ENCODE measurements at regions not wholly inside any gene's neighbourhood (a gene's known extent, or its start where the extent isn't known, plus 50 kb on each side); places are given as distances from the start of the nearest gene placed in this dataset.

DNA sequence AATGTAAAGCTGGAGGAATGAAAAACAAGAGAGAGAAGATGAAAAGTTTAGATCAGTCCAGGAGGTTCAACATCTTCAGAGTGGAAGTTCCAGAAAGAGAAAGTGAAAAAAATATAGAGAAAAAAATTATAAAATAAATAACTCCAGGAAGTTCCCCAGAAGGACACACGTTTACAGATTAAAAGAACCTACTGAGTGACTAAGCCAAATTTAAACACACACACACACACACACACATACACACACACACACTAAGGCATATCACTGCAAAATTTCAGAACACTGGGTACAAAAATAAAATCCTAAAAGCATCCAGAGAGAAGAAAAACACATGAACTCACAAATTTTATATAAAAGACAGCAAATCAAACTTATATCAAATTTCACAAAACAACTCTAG, 85.9 kb upstream of the PMAIP1 start:
- Histone ChIP-seq H3K9ac (ENCODE audit: low read length) (no peak overlapping the region), H3K9me2 (ENCODE audit: low read depth, low read length) (no peaks in the 10 kb centered on the region), H3K4me1 (ENCODE audit: insufficient read depth, low read length, severe bottlenecking) (no peaks in the 10 kb centered on the region), H3K9me3 (ENCODE audit: low read length) (no peaks in the 10 kb centered on the region), H3F3A (ENCODE audit: insufficient read depth, low read length) (no peaks in the 10 kb centered on the region), H3K79me2 (ENCODE audit: insufficient read depth, low read length) (no peaks in the 10 kb centered on the region), H2AFZ (ENCODE audit: low read length) (no peak overlapping the region), H3K36me3 (ENCODE audit: insufficient read depth, low read length) (no peaks in the 10 kb centered on the region), H3K27ac (ENCODE audit: low read depth, low read length, poor library complexity, severe bottlenecking) (no peak overlapping the region), H3K27me3 (ENCODE audit: insufficient read depth, low read length) (no peaks in the 10 kb centered on the region; the same call in 1 of the 2 replicates), H3K4me3 (ENCODE audit: low read depth, low read length, poor library complexity, severe bottlenecking) (no peak overlapping the region), H4K20me1 (ENCODE audit: insufficient read depth, low read length) (no peaks in the 10 kb centered on the region), H3K4me2 (ENCODE audit: low read length) (no peak overlapping the region)
- no peak for TF ChIP-seq EZH2 (IDR thresholded peaks at IDR 0.05; ENCODE audit: borderline replicate concordance, low read length)
- TF ChIP-seq, protein P1, sequence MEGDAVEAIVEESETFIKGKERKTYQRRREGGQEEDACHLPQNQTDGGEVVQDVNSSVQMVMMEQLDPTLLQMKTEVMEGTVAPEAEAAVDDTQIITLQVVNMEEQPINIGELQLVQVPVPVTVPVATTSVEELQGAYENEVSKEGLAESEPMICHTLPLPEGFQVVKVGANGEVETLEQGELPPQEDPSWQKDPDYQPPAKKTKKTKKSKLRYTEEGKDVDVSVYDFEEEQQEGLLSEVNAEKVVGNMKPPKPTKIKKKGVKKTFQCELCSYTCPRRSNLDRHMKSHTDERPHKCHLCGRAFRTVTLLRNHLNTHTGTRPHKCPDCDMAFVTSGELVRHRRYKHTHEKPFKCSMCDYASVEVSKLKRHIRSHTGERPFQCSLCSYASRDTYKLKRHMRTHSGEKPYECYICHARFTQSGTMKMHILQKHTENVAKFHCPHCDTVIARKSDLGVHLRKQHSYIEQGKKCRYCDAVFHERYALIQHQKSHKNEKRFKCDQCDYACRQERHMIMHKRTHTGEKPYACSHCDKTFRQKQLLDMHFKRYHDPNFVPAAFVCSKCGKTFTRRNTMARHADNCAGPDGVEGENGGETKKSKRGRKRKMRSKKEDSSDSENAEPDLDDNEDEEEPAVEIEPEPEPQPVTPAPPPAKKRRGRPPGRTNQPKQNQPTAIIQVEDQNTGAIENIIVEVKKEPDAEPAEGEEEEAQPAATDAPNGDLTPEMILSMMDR (IDR thresholded peaks at IDR 0.05; ENCODE audit: low read length) = no peak

DNA sequence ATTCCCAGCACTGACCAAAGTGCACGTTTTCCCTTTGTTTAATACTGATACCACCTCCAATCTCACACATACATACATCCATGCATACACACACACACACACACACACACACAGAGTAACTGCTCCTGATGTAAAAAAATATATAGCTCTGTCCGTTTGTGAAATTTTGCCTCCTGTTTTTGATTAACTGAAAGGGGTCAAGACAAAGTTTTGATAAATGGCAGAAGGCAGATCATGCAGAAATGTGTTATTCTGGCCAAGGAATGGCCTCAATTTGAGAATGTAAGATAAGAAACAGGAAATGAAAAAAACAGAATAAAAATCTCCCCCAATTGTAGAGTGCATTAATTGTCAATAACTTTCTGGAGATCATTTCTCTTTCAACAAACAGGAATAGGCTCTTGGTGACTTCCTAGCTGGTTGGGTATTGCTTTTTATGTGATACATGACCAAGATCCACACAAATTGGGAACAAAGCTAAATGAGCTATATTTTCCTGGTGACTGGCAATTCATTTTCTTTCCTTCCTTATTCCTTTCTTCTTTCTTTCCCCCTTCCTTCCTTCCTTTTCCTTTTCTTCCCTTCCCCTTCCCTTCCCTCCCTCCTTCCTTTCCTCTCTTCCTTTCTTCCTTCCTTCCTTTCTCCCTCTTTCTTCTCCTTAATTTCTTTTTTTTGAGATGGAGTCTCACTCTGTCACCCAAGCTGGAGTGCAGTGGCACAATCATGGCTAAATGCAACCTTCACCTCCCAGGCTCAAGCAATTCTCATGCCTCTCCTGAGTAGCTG, 88.9 kb upstream of the PMAIP1 start:
- Histone ChIP-seq H3K4me1 (ENCODE audit: insufficient read depth, low read length, severe bottlenecking) (no peaks in the 10 kb centered on the region), H3K4me3 (ENCODE audit: low read depth, low read length, poor library complexity, severe bottlenecking) (no peak overlapping the region), H3K9ac (ENCODE audit: low read length) (no peak overlapping the region), H3F3A (ENCODE audit: insufficient read depth, low read length) (no peaks in the 10 kb centered on the region), H4K20me1 (ENCODE audit: insufficient read depth, low read length) (no peaks in the 10 kb centered on the region), H3K27me3 (ENCODE audit: insufficient read depth, low read length) (no peaks in the 10 kb centered on the region), H3K4me2 (ENCODE audit: low read length) (no peak overlapping the region), H2AFZ (ENCODE audit: low read length) (no peak overlapping the region), H3K9me3 (ENCODE audit: low read length) (no peaks in the 10 kb centered on the region), H3K27ac (ENCODE audit: low read depth, low read length, poor library complexity, severe bottlenecking) (no peak overlapping the region), H3K79me2 (ENCODE audit: insufficient read depth, low read length) (no peaks in the 10 kb centered on the region), H3K9me2 (ENCODE audit: low read depth, low read length) (no peaks in the 10 kb centered on the region), H3K36me3 (ENCODE audit: insufficient read depth, low read length) (no peaks in the 10 kb centered on the region)
- TF ChIP-seq, protein P1 (IDR thresholded peaks at IDR 0.05; ENCODE audit: low read length) = no peak
- no peak for TF ChIP-seq EZH2 (IDR thresholded peaks at IDR 0.05; ENCODE audit: borderline replicate concordance, low read length)

DNA sequence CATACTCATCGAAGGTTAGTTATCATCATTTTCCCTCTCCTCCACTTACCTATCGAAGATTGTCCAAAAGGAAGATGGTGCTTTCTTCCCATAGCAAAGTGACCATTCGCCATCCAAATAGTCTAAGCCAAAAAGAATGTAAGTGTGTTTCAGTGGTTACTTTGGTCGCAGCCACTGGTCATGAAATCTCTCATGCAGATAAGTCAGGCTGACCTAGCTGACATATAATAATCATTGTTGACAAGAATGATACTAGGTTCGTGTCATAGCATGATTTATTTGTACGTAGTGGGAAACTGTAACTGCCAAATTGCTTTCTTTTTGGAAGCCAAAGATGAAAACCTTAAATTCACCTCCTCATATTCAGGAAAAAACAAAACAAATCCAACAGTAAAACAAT, 89.6 kb upstream of the PMAIP1 start:
- Histone ChIP-seq H3K9me3 (ENCODE audit: low read length) (no peaks in the 10 kb centered on the region), H3K27ac (ENCODE audit: low read depth, low read length, poor library complexity, severe bottlenecking) (no peak overlapping the region), H3K36me3 (ENCODE audit: insufficient read depth, low read length) (no peaks in the 10 kb centered on the region), H2AFZ (ENCODE audit: low read length) (no peak overlapping the region), H3K27me3 (ENCODE audit: insufficient read depth, low read length) (no peaks in the 10 kb centered on the region), H4K20me1 (ENCODE audit: insufficient read depth, low read length) (no peaks in the 10 kb centered on the region), H3K4me1 (ENCODE audit: insufficient read depth, low read length, severe bottlenecking) (no peaks in the 10 kb centered on the region), H3K9ac (ENCODE audit: low read length) (no peak overlapping the region), H3F3A (ENCODE audit: insufficient read depth, low read length) (no peaks in the 10 kb centered on the region), H3K4me3 (ENCODE audit: low read depth, low read length, poor library complexity, severe bottlenecking) (no peak overlapping the region), H3K4me2 (ENCODE audit: low read length) (no peak overlapping the region), H3K79me2 (ENCODE audit: insufficient read depth, low read length) (no peaks in the 10 kb centered on the region), H3K9me2 (ENCODE audit: low read depth, low read length) (no peaks in the 10 kb centered on the region)
- TF ChIP-seq, protein P1 (IDR thresholded peaks at IDR 0.05; ENCODE audit: low read length) = no peak
- no peak for TF ChIP-seq EZH2 (IDR thresholded peaks at IDR 0.05; ENCODE audit: borderline replicate concordance, low read length)
